SK-N-SH (cell line): ENCODE measurements at regions not wholly inside any gene's neighbourhood (a gene's known extent, or its start where the extent isn't known, plus 50 kb on each side); places are given as distances from the start of the nearest gene placed in this dataset.
A peak's percentile ranks its signal among the peaks of the same experiment; 100 is the strongest.

Experiments
- CTCF ChIA-PET: fragments of 300-600, 350-600 bp; formaldehyde crosslinking; extraction: SDS; loops from one replicate; lab custom pipeline; 2021; lab: Yijun Ruan, JAX
- POLR2A ChIA-PET: fragments of 350-600 bp; sonication (Branson Sonifier 250); formaldehyde crosslinking; extraction: SDS; loops from one replicate; lab custom pipeline; 2020; ENCODE audit warnings: antibody characterized with exemption, inconsistent platforms; lab: Yijun Ruan, JAX
- DNase-seq: peaks from one replicate; pipeline ENCODE4 v3.0.0; 2012
- H2AFZ ChIP-seq: fragments of 200-600 bp; sonication (generic); 2 replicates; pipeline ENCODE4 v1.8.1; 2016; ENCODE audit warnings: antibody characterized with exemption, mild to moderate bottlenecking, low read depth
- H3F3A ChIP-seq: fragments of 200-600 bp; sonication (generic); replicated peaks from 2 replicates; pipeline ENCODE3; 2016; ENCODE audit warnings: antibody characterized with exemption, mild to moderate bottlenecking; ENCODE audit not compliant: insufficient read depth
- H3K27ac ChIP-seq, 2 experiments: fragments of 200-500 bp in 1 of 2; fragments of 200-600 bp in 1 of 2; sonication (Bioruptor generic) in 1 of 2; sonication (generic), shearing (Covaris generic) in 1 of 2; 2 replicates each; pipeline versions ENCODE4 v1.5.1 to v1.6.1; 2014 to 2016; ENCODE audit warnings: low read depth in 2 of 2, inconsistent platforms in 1 of 2, low read length in 1 of 2, mild to moderate bottlenecking in 1 of 2, mixed read lengths in 1 of 2
- H3K27me3 ChIP-seq: fragments of 200-600 bp; sonication (generic), shearing (Covaris generic); 2 replicates; pipeline ENCODE4 v1.6.1; 2016; ENCODE audit warnings: mixed run types; ENCODE audit not compliant: insufficient read depth
- H3K36me3 ChIP-seq, 2 experiments: fragments of 200-500 bp in 1 of 2; fragments of 200-600 bp in 1 of 2; sonication (Bioruptor generic) in 1 of 2; sonication (generic) in 1 of 2; replicated peaks in 1 of 2; 2 replicates each; pipeline versions ENCODE3 to v1.5.1; 2014 to 2016; ENCODE audit warnings: low read length in 1 of 2, mild to moderate bottlenecking in 1 of 2; ENCODE audit not compliant: insufficient read depth in 2 of 2, control insufficient read depth in 1 of 2
- H3K4me1 ChIP-seq, 2 experiments: fragments of 200-500 bp in 1 of 2; fragments of 200-600 bp in 1 of 2; sonication (Bioruptor generic) in 1 of 2; sonication (generic), shearing (Covaris generic) in 1 of 2; 2 replicates each; pipeline versions ENCODE4 v1.5.1 to v1.6.1; 2014 to 2016; ENCODE audit warnings: low read depth in 1 of 2, low read length in 1 of 2, mixed run types in 1 of 2; ENCODE audit not compliant: insufficient read depth in 2 of 2, control insufficient read depth in 1 of 2
- H3K4me2 ChIP-seq: fragments of 200-600 bp; sonication (generic), shearing (Covaris generic); 2 replicates; pipeline ENCODE4 v1.6.1; 2017; ENCODE audit warnings: mixed run types
- H3K4me3 ChIP-seq, 2 experiments: fragments of 200-500 bp in 1 of 2; fragments of 200-600 bp in 1 of 2; sonication (Bioruptor generic) in 1 of 2; sonication (generic), shearing (Covaris generic) in 1 of 2; 2 replicates each; pipeline versions ENCODE4 v1.5.1 to v1.8.1; 2014 to 2016; ENCODE audit warnings: low read depth in 2 of 2, inconsistent platforms in 1 of 2, low read length in 1 of 2, mild to moderate bottlenecking in 1 of 2, mixed read lengths in 1 of 2, moderate library complexity in 1 of 2
- H3K79me2 ChIP-seq: fragments of 200-600 bp; sonication (generic); 2 replicates; pipeline ENCODE4 v1.8.1; 2017; ENCODE audit warnings: mild to moderate bottlenecking; ENCODE audit not compliant: insufficient read depth
- H3K9ac ChIP-seq: fragments of 200-600 bp; sonication (generic); 2 replicates; pipeline ENCODE4 v1.6.1; 2017; ENCODE audit warnings: mixed run types
- H3K9me2 ChIP-seq: fragments of 200-600 bp; sonication (generic); 2 replicates; pipeline ENCODE4 v1.6.1; 2017; ENCODE audit warnings: mixed run types
- H3K9me3 ChIP-seq: fragments of 200-600 bp; sonication (generic); 2 replicates; pipeline ENCODE4 v1.6.1; 2017; ENCODE audit warnings: mixed run types, mild to moderate bottlenecking, moderate library complexity
- H4K20me1 ChIP-seq: fragments of 200-600 bp; sonication (generic); 2 replicates; pipeline ENCODE4 v1.6.1; 2017; ENCODE audit warnings: mild to moderate bottlenecking, mixed run types; ENCODE audit not compliant: insufficient read depth
- ELF1 ChIP-seq: IDR thresholded peaks from 2 replicates; pipeline ENCODE4 v1.4.0; 2012
- FOSL2 ChIP-seq: IDR thresholded peaks from 2 replicates; pipeline ENCODE4 v1.4.0; 2012; ENCODE audit warnings: low read depth, mild to moderate bottlenecking, moderate library complexity, borderline replicate concordance
- FOXJ3 ChIP-seq: sonication (generic); formaldehyde crosslinking; IDR thresholded peaks from 2 replicates; pipeline ENCODE4 v1.5.1; 2020; ENCODE audit warnings: mild to moderate bottlenecking, missing genetic modification reagents
- GATA2 ChIP-seq: sonication (generic); formaldehyde crosslinking; IDR thresholded peaks from 2 replicates; pipeline ENCODE4 v1.5.0; 2020; ENCODE audit warnings: mild to moderate bottlenecking, missing genetic modification reagents
- JUND ChIP-seq: IDR thresholded peaks from 2 replicates; pipeline ENCODE4 v1.4.0; 2012
- MXI1 ChIP-seq: IDR thresholded peaks from 2 replicates; pipeline ENCODE4 v1.6.1; 2012; ENCODE audit warnings: mild to moderate bottlenecking, low read depth, low read length, improper control_type of control experiment
- NFIC ChIP-seq: IDR thresholded peaks from 2 replicates; pipeline ENCODE4 v1.4.0; 2012; ENCODE audit warnings: borderline replicate concordance
- RAD21 ChIP-seq: IDR thresholded peaks from 2 replicates; pipeline ENCODE4 v1.6.1; 2012; ENCODE audit warnings: mild to moderate bottlenecking, low read length
- RCOR1 ChIP-seq: fragments of 150-350 bp; IDR thresholded peaks from 2 replicates; pipeline ENCODE4 v1.6.1; 2017; ENCODE audit warnings: antibody characterized with exemption, low read length
- RFX5 ChIP-seq: IDR thresholded peaks from 2 replicates; pipeline ENCODE4 v1.6.1; 2012; ENCODE audit warnings: mild to moderate bottlenecking, improper control_type of control experiment, low read length
- SIN3A ChIP-seq: IDR thresholded peaks from 2 replicates; pipeline ENCODE4 v1.6.1; 2012; ENCODE audit warnings: low read depth, mild to moderate bottlenecking, low read length, moderate library complexity, borderline replicate concordance
- SMC3 ChIP-seq: IDR thresholded peaks from 2 replicates; pipeline ENCODE4 v1.6.1; 2012; ENCODE audit warnings: low read depth, low read length, improper control_type of control experiment
- TAF1 ChIP-seq: IDR thresholded peaks from 2 replicates; pipeline ENCODE4 v1.6.1; 2012; ENCODE audit warnings: low read depth, mild to moderate bottlenecking, low read length, moderate library complexity, borderline replicate concordance
- TCF12 ChIP-seq: IDR thresholded peaks from 2 replicates; pipeline ENCODE4 v1.4.0; 2012
- TEAD4 ChIP-seq: IDR thresholded peaks from 2 replicates; pipeline ENCODE4 v1.4.0; 2012; ENCODE audit warnings: mild to moderate bottlenecking, borderline replicate concordance; ENCODE audit not compliant: insufficient read depth
- YY1 ChIP-seq: IDR thresholded peaks from 2 replicates; pipeline ENCODE4 v1.4.0; 2012; ENCODE audit warnings: low read depth, mild to moderate bottlenecking
- ZBTB33 ChIP-seq: IDR thresholded peaks from 2 replicates; pipeline ENCODE4 v1.4.0; 2012; ENCODE audit warnings: low read depth, borderline replicate concordance
- WGBS: methylation state at CpG from one replicate; pipeline ENCODE4 v1.1.6; 2017; ENCODE audit warnings: low lambda C conversion rate; 5-methylcytosine and 5-hydroxymethylcytosine counted together
- TF ChIP-seq, protein P1 (sequence below): IDR thresholded peaks from 2 replicates; pipeline ENCODE4 v1.4.0; 2012; ENCODE audit warnings: low read depth, borderline replicate concordance
- TF ChIP-seq, protein P2 (sequence below): IDR thresholded peaks from 2 replicates; pipeline ENCODE4 v1.4.0; 2012; ENCODE audit warnings: low read depth
- TF ChIP-seq, protein P3 (sequence below): IDR thresholded peaks from 2 replicates; pipeline ENCODE4; 2012

DNA sequence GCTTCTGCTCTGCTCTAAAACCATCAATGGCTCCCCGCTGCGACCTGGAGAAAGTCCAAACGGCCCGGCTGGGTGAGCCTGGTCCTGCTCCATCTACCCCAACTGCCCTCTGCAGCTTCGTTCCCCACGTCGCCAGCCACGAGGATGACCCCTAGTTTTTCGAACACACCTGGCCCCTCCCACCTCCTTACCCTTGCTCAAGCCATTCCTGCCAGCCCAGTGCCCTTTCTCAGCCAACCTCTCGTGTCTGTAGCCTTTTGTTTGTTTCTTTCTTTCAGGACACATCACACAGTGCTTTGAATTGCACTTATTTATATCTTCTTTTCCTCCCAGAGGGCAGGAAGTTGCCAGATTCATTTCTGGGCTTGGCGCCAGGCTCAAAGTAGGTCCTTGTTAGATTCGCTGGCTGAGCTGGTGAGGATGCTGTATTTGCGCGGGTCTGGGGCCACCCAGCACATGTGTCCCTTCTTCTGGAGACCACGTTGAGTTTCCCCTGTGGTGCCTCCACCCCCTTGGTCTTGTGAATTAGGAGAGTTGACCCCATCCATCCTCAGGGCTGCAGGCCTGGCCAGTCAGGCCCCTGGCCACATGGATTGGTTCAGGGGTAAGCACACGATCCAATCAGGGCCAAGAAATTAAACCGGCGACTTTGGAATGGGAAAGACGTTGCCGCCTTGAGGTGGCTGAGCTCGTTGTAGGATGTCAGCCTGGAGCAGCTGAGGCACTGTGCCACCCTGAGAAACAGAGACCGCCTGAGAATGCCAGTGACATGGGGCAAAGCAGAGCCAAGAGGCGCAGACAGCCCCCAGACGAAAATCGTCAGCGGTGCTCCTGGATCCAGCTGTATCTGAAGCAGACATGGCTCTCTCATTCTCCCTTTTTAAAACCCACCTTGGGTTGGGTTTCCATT lies 156.0 kb downstream of the CEBPB start:
- DNase-seq: peak; percentile 82
- peak overlapping the region; percentile 44; the same call in 1 of the 2 replicates for H2AFZ ChIP-seq
- no peak overlapping the region for H3K9ac ChIP-seq
- no peaks in the 10 kb centered on the region for H4K20me1 ChIP-seq
- peaks cover 5 to 25% of the 10 kb centered on the region in 2 experiments; a peak in 2 of 4 replicates for H3K4me1 ChIP-seq
- no peaks in the 10 kb centered on the region for H3K36me3 ChIP-seq
- WGBS: 60% methylated on average over 26 of the region's 26 CpGs
- no peaks in the 10 kb centered on the region for H3K9me2 ChIP-seq
- TF ChIP-seq RCOR1: peak; percentile 19; the same call in 1 of the 2 replicates
- no peak for TF ChIP-seq ELF1
- peak; percentile 23; the same call in 1 of the 2 replicates for TF ChIP-seq TCF12
- TF ChIP-seq FOXJ3 (CRISPR knock-in tag): peak; percentile 64; the same call in 1 of the 2 replicates
- TF ChIP-seq JUND: no peak
- TF ChIP-seq, protein P1, sequence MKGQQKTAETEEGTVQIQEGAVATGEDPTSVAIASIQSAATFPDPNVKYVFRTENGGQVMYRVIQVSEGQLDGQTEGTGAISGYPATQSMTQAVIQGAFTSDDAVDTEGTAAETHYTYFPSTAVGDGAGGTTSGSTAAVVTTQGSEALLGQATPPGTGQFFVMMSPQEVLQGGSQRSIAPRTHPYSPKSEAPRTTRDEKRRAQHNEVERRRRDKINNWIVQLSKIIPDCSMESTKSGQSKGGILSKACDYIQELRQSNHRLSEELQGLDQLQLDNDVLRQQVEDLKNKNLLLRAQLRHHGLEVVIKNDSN: no peak
- TF ChIP-seq, protein P2, sequence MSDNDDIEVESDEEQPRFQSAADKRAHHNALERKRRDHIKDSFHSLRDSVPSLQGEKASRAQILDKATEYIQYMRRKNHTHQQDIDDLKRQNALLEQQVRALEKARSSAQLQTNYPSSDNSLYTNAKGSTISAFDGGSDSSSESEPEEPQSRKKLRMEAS: peak; percentile 19; the same call in 1 of the 2 replicates
- TF ChIP-seq SMC3: peak; percentile 14; the same call in 1 of the 2 replicates
- 0 out of 2 replicates have a peak, but pooled peaks have one; percentile 40 for TF ChIP-seq RFX5
- peak; percentile 82 for TF ChIP-seq MXI1
- TF ChIP-seq TAF1: no peak
- TF ChIP-seq TEAD4: no peak
- TF ChIP-seq GATA2 (CRISPR knock-in tag): peak; percentile 21; the same call in 1 of the 2 replicates
- TF ChIP-seq NFIC: peak; percentile 80
- H3K4me2 ChIP-seq: peak overlapping the region; percentile 62; the same call in 1 of the 2 replicates
- no peaks in the 10 kb centered on the region for H3F3A ChIP-seq
- ChIA-PET CTCF (interaction anchor here (0.9 to 1.7 kb wide), 5 partner anchors 8 to 161 kb away, joined by 3 to 6 read pairs (median 4); partner anchors contain the start of gene CEBPB), POLR2A (no interaction called here)
- peak overlapping the region; percentile 63 to 92; a peak in 3 of 4 replicates for H3K27ac ChIP-seq
- no peaks in the 10 kb centered on the region for H3K9me3 ChIP-seq
- H3K4me3 ChIP-seq: no peak overlapping the region
- H3K27me3 ChIP-seq: no peaks in the 10 kb centered on the region
- H3K79me2 ChIP-seq: no peaks in the 10 kb centered on the region

DNA sequence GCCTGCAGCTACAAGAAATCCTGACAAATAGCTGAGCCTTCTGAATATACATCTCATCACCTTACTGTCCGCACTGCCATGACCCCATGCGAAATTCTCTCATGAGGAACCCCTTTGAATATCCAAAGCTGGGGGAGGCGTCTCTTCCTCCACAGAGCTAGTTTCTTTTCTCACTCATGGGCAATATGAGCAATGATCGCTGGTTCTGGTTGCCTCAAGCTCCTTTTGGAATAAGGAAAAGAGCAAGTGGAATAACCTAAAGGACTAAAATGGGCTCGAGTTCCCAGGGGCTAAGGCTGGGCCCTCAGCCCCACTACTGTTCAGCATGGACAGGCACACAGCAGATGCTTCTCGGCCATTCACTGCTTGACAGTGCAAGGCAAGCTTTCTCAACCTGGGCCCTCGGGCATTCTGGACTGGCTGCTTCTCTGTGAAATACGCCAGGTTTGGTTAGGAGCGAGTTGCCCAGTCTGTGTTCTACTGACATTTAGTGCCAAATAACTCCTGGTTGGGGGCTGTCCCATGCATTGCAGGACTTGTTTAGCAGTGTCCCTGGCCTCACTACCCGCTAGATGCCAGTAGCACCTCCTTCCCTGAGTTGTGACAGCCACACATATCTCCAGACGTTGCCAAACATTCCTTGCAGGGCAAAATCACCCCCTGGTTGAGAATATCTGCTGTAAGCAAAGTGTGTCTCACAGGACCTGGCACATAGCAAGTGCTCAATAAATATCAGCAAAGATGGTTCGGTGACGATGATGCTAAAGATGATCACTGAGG lies 156.8 kb downstream of the CEBPB start:
- no peak overlapping the region for H3K4me3 ChIP-seq
- H3K36me3 ChIP-seq: no peaks in the 10 kb centered on the region
- ChIA-PET CTCF (interaction anchor here (0.9 to 1.7 kb wide), 6 partner anchors 9 to 162 kb away, joined by 3 to 6 read pairs (median 4); partner anchors contain the start of gene CEBPB), POLR2A (no interaction called here)
- no peak overlapping the region for H3K4me2 ChIP-seq
- no peak overlapping the region; a peak in 2 of 4 replicates for H3K27ac ChIP-seq
- H3K27me3 ChIP-seq: no peaks in the 10 kb centered on the region
- H3F3A ChIP-seq: no peaks in the 10 kb centered on the region
- no peaks in the 10 kb centered on the region for H4K20me1 ChIP-seq
- peaks cover 5 to 25% of the 10 kb centered on the region in 2 experiments; a peak in 2 of 4 replicates for H3K4me1 ChIP-seq
- H3K9me3 ChIP-seq: no peaks in the 10 kb centered on the region
- H3K9me2 ChIP-seq: no peaks in the 10 kb centered on the region
- no peaks in the 10 kb centered on the region for H3K79me2 ChIP-seq
- WGBS: 95% methylated on average over 12 of the region's 13 CpGs
- H2AFZ ChIP-seq: no peak overlapping the region
- DNase-seq: no peak
- no peak overlapping the region for H3K9ac ChIP-seq
- no peak for TF ChIP-seq SMC3
- TF ChIP-seq TCF12: no peak
- no peak for TF ChIP-seq FOXJ3 (CRISPR knock-in tag)
- TF ChIP-seq FOSL2: no peak
- no peak for TF ChIP-seq RAD21
- TF ChIP-seq, protein P3, sequence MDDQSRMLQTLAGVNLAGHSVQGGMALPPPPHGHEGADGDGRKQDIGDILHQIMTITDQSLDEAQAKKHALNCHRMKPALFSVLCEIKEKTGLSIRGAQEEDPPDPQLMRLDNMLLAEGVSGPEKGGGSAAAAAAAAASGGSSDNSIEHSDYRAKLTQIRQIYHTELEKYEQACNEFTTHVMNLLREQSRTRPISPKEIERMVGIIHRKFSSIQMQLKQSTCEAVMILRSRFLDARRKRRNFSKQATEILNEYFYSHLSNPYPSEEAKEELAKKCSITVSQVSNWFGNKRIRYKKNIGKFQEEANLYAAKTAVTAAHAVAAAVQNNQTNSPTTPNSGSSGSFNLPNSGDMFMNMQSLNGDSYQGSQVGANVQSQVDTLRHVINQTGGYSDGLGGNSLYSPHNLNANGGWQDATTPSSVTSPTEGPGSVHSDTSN: no peak
- TF ChIP-seq TEAD4: no peak
- TF ChIP-seq ZBTB33: no peak
- TF ChIP-seq SIN3A: no peak
- TF ChIP-seq YY1: no peak
